GM21528 (cell line): ENCODE measurements at regions not wholly inside any gene's neighbourhood (a gene's known extent, or its start where the extent isn't known, plus 50 kb on each side); places are given as distances from the start of the nearest gene placed in this dataset.

Experiments used
- ATAC-seq: cut with Tn5 transposase; IDR thresholded peaks from one replicate; pipeline ENCODE4 v1.9.1; 2021; ENCODE audit warnings: mild to moderate bottlenecking, moderate library complexity; ENCODE audit not compliant: unreplicated experiment, low FRiP score

DNA sequence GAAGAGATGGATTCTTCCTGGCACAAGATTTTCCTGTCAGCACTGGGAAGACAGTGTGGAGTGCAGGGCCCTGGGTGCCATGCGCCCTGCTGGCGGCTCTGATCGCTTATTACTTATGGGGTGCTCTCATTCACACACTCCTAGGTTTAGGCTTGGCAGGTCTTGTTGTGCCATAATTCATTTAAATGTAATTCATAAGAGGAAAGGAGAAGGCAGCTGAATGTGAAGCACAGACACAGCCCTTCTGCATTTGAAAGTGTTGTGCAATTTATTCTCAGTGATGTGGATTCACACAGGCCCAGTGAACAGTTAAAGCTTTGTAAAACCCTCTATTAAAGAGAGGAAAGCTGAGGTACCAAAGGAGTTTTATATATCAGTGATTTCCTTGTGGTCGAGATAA, 249.7 kb downstream of the C4orf33 start:
- no peak for ATAC-seq

DNA sequence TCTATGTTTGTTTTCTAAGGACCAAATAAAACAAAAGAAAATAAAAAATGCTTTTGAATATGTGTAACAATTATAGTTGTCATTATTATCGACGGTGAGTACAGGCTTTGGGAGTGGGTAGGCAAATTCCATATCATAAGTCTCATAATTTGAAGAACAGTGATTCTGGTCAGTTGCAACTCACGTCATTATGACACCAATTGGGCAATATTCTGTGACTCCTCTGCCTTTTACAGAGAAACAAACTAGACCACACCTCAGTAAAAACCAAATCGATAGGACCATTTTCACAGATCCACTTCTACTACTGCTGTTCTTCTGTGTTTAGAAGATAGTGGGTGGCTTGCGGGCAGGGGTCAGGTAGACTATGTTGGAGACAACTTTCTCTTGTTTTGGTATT, 250.1 kb downstream of the C4orf33 start:
- no peak for ATAC-seq

DNA sequence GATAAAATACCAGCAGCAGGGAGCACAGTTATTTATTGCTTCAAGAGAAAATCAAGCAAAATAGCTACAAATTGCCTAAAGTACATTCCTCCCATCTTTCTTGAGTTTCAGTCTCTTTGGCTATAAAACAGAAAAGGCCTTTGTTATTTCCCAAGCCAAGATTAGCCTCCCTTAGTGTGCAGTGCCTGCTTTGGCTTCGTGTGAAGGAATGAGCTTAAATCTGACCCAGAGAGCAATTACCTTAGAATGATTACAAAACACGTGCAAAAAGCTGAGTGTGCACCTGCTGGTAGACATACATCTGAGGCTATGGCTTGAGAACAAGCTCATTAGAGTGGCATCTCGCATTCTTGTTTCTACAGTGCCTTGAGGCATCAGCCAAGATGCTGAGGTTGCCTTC, 250.8 kb downstream of the C4orf33 start:
- no peak for ATAC-seq

DNA sequence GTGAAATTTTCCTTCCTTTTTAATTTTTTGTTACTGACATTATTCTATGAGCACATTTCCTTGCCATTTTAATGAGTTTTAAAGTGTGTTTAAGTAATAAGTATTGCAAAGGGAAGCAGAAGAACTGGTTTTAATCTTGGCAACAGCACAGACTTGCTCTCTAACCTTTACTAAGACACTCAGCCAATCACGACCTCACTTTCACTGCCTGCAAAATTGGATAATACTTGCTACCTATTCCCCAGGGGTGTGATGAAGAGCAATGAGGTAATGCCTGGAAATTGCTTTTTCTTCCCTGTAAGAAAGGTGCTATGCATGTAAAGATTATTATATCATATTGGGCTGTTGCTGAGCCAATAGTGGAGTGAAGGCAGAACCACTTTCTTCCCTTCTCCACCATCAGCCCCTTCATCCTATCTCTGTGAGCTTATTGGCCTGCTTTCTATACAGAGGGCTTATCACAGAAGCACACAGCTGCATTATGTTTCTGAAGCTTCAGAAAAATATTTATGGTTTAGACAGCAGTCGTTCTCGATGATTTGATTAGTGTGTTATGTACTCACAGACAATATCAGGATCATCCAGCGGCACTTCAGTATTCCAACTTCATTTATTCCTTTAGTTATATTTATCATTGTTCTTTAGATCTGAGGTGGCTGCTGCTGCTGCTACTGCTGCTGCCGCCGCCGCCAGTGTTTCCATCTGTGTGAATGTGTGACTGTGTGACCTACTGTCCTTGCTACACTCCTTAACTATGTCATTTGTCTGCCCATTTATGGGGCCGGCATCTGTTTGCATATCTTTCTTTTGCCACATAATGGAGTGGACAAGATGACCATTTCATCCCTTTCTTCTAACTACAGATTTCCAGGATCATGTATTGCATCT, 255.1 kb downstream of the C4orf33 start:
- no peak for ATAC-seq

DNA sequence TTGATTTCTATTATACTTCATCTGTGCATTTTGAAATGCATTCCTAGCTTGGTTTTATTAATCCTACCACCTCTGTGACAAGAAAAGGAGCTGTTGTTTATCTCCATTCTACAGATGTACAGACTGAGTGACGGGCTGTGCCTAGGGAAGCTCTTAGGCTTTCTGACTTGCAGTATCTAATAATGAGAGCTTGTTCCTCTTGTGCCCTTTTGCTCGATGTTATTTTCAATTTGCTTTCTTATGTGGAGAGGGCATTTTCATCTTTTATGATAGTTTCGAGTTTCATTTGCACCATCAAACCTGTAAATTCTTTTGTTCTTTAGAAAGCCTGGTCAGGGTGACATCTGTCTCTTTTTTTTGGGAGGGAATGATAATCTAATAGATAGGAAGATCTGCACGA, 256.5 kb downstream of the C4orf33 start:
- ATAC-seq: no peak

DNA sequence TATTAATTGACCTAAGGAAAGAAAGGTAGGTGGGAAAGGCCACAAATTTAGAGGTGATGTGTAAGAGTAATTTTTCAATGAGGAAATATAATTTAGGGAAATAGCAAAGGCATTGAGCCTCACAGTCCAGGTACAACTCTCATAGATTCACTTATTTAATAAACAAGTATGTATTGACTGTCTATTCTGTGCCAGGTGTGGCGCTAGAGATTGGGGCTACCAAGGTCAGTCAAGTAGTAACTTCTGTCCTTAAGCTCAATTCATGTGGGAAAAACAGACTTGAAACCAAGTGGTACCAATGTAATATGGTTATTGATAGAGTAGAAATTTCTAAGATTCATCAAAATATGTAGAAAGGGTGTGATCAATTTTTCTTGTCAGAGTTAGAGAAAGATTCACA, 257.5 kb downstream of the C4orf33 start:
- ATAC-seq: no peak

DNA sequence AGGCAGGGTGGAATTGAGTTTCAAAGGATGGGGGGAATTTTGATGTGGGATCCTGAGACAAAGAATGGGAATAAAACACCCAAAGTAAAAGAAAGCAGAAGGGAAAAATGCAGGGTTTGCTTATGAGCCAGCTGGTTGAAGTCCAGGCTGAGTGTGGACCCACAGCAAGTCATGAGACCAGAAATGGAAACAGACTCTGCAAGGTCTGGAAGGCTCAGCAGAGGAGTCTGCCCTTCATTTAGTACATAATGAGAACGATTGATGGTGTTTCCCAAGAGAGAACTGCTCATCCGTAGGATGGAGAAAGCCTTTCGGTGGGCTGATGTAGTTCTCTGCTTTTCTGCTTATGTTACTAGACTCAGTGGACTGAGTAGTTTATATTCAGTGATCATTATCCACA, 259.1 kb downstream of the C4orf33 start:
- no peak for ATAC-seq

DNA sequence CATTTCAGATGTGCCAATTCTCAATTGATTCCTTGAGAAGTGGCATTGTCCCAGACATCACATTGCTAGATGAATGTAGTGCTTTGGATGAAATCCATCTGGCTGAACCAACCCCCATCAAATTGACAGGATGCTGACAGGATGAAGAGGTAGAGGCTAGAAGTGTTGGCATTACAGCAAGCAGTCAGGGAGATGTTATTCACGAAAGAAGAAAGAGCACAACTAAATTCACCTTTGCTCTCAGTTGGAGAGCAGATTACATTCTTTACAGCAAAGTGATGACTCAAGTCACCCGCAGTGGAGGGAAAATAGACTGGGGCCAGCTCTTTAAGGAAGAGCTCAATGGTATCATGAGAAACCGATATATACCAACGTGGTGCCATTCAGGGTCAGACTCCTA, 259.6 kb downstream of the C4orf33 start:
- no peak for ATAC-seq

DNA sequence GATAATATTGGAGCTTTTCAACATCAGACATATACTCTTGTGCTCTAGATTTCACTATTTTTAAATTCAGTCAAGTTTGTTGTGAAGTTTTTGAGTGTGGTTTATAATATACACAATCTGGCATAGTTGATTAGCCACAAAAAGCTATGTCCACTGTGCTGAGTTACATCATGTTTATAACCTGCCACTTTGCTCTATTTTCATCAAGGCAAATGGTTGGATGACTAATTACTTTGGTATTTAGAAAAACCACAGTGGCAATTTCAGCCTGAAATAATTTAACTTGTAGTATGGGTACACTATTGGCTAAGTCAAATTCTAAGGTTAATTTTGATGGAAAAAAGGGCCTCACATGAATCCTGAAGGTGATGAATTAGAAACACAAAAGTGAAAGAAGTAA, 262.6 kb downstream of the C4orf33 start:
- no peak for ATAC-seq

DNA sequence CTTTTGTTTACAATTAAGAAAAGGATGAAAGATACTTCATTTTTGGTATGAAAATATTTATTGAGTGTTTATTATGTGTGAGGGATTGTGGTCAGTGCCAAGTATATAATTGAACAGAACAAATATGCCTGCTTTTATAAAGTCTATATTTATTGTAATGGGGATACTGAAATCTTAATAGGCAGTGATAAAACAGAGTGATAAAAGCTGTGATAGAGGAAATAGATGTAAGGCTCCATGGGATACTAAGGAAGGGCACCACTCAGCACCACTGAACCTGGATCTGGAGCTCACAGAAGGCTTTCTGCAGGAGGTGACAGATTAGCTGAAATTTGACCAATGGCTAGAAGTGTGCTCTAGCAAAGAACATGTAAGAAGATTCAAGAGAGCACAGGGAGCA, 263.5 kb downstream of the C4orf33 start:
- ATAC-seq: no peak

DNA sequence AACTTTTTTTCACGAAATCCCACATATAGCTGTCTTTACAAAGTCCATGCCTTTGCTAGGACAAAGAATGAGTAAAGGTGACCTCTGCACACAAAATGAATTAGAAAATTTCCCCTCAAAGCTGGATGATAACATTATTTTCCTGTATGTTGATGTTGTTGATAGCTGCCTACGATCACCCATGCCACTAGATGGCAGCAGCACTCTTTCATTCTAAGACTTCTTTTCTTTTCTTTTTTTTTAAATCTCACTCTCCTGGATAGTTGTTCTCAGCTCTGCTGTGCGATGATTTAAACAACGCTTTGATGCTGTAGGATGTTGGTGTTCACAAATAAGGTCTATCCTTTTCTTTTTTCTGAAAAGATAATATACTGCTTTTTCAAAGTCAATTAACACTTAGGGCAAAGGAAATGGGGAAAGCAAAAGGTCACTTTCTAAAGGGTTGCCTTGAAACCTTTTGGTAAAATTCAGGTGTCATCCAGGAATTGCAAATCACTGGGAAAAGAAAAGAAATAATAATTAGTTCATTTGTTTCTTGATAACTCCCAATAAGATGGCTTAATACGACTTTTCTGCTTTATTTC, 266.8 kb downstream of the C4orf33 start:
- ATAC-seq: peak; percentile 80

DNA sequence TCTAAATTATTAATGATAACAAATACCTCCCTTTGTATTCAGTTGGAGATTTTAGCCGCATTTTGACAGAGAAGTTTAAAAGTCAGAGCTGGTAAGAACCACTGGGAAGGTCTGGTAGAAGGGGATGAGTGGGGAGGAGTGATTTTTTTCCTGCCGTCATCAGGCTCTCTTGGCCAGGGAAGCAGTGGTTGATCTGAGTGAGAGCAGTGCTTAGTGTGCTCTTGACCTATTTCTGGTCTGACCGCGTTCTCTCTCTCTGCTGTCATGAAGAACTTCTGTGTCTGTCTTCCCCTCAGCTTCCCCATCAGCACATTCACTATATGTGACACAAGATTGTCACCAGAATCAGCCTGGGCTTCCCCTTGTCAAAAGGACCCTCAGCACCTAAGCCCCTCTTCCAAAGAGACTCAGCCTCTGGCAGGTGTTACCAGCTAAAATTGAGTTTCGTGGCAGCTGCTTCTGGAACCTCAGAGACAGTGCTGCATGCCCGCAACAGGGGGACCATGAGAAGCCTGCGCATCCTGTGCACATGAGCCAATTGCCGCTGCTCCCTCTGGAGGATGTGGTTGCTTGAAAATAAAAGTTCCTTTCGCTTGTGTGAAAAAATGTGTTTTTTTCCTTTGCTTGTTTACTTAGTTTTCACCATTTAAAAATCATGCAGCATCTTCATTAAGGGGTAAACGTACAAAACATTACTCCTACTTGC, 268.9 kb downstream of the C4orf33 start:
- no peak for ATAC-seq

DNA sequence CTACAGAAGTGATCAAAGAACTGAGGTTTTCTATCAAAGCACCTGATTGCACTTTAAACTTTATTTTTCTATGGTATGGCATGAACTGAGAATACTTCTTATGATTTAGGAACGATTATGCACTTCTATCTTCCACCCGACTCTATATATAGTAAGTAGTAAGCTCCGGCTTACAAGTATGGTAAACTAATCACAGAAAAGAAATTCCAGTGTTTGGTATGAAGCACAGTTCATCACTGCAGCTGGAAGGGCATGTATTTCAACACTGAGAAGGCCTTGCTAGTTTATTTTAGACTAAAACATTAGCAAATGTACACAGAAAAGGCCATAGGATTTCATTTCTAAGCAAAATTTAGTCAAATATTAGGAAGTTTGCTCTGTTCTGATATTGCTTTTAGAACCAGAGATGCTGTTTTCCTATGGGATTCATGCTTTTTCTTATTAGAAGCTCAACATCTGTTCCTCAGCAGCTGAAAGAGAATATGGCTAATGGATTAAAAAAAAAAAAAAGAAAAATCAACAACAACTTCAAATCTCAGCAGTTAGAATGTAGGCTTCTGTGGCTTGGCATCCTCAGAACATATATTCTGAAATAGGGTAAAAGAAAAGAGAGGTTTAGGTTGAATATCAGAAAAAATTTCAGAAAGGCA, 273.5 kb downstream of the C4orf33 start:
- ATAC-seq: no peak

DNA sequence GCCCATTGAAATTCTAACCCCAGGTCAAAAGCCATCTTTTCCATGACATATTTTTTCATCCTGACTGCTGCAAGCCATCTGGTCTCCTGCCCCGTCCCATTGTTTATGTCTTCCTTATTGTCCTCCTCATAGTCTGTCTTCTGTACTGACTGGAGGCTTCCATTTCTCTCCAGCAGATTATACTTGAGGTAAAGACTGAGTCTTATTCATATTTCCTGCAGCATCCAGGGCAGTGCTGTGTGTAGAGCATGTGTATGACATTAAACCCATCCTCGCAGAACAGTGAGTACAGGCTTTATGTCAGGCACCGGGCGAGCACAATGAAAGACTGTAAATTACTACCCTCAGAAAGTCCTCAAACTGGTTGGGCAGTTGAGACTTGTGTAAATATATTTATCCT, 275.1 kb downstream of the C4orf33 start:
- no peak for ATAC-seq

DNA sequence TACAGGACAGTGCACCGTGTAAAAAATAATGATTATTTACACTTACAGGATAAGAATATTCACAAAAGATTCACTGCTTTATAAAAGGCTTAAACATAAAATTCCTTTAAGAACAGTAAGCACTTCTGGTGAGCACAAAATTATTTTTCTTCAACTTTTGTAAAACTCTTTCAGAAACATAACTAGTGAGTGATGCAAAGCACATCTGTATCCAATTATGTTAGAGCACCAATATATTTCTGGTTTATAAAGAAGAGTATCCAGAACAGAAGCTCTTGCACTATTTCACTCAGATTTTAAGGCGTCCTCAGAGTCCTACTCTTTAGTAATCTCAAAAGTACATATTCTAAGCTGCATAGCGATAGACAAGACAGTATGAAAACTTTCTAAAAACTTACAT, 276.0 kb downstream of the C4orf33 start:
- ATAC-seq: no peak

DNA sequence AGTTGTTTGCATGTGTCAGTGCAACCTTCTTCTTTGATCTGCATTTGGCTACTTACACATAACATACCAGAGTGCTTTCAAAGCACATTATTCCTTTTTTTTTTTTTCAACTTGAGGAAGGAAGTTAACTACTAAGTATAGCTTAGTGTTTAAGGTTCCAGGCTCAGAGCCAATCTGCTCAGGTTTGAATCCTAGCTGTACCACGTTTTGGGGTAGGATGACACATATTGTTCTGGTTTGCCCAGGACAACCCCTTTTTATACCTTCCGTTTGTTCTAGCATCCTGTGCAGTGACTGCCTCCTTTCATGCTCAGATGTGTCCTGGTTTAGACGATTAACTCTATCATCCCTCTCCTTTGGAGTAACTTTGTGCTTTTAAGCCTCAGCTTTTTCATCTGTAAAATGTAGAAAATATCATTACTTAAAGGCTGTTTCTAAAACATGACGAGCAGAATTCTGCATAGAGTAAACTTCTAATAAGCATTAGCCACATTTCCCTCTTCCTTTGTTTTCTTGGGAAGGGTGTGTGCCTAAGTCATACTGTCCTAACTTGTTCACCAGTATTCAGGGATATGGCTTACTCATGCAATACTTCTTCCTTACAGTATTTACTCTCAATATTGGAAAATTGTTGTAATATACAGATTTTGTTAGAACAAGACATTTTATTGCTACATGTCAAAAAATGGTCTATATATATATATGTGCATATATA, 281.3 kb downstream of the C4orf33 start:
- ATAC-seq: no peak

DNA sequence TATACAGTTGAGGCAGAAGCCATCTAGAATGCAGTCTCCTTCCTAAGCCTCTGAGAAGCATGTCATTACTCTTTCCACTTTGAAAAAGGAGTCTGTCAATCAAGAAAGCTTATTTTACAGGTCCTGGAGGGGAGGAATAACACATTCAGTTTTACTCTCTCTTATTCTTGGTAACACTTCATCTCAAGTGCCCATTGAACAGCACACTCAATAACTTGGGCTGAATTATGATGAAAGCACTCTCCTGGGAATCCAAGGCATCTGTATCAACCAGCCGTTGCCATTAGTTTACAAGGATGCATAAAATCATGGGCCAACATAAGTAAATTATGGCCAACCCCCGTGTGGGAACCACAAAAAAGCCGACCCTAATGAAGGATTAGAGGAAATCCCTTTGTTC, 282.4 kb downstream of the C4orf33 start:
- no peak for ATAC-seq

DNA sequence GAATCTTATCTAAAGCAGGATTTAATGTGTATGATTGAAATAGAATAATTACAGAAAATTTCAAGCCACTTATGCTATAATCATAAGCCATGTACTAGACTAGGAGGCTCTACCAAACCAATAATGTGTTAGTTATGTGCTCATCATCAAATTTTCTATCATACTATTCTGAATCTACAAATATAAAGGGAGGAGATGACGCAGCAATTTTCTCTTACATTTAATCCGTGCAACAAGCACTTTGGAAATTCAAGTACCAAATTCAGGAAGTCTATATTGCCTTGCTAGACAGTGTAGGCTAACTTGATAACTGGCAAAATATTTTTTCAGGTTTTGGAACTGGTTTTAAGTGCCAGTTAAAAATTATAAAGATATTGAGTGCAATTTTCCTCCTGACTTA, 283.5 kb downstream of the C4orf33 start:
- ATAC-seq: no peak

DNA sequence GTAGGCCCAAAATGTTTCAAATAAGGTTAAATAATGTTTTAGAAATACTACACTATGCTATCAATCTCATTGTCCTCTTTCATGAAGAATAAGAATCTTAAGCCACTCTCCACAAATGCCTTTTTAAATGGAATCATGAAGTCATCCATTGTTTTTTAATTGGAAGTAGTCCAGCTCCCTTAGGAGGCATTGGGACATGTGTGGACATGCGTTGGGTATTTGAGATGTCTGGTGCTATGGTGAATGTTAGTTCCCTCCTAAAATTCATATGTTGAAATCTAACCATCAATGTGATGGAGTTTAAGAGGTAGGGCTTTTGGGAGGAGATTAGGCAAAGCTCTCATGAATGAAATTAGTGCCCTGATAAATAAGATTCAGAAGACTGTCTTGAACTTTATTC, 289.0 kb downstream of the C4orf33 start:
- no peak for ATAC-seq

DNA sequence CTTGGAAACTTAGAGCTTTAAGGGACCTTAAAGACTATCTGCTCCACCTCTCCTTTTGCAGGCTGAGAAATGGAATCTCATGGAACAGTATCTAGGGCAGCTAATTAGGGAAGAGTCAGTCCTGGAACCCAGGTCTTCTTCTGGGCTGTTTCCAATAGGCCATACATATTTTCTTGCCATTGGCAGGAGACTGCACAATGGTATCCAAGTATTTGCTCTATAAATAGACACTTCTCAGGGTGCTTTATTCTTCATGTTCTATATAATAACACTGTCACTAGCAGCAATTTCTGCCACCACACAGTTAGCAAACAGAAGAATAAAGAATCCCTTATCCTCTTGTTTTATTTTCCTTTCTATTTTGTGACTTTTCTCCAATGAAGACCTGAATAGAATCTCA, 291.7 kb downstream of the C4orf33 start:
- ATAC-seq: no peak

DNA sequence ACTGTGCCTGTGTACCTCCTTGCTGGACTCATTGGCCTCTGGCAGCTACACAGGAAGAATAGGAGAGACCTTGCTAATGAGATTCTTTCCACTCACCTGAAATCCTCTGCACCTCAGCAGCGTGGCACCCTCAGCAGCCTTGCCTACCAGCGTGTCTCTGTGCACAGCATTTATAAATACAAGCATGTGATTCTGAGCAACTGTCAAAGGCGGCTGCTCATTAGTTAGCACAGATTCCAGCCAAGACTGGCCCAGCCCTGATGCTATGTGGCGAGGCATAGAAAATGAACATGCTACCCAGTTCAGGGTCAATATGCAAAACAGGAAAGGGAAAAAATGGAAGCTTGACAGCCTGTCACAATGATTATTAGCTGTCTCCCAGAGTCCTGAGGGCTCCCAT, 298.0 kb downstream of the C4orf33 start:
- no peak for ATAC-seq
